ENCODE measurements at regions not wholly inside any gene's neighbourhood (a gene's known extent, or its start where the extent isn't known, plus 50 kb on each side); places are given as distances from the start of the nearest gene placed in this dataset.

DNA sequence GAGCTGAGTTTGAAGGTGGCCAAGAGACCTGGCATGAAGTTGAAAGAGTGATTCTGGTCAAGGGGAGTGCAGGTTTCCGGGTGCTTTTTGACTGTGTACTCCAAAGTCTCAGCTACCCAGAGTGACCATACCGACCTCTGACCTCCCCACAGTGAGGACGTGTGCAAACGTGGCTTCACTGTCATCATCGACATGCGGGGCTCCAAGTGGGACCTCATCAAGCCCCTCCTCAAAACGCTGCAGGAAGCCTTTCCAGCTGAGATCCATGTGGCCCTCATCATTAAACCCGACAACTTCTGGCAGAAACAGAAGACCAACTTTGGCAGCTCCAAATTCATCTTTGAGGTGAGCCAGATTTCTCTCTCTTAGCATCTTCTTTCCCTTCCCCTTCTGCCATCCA, 272.4 kb upstream of the ROPN1 start:
- Histone ChIP-seq H3K9me2 (replicated peaks; ENCODE audit: low read depth, low read length) (no peaks in the 10 kb centered on the region), H3K36me3 (ENCODE audit: insufficient read depth, low read length) (no peaks in the 10 kb centered on the region), H3K4me2 (ENCODE audit: low read depth, low read length, poor library complexity, severe bottlenecking) (no peak overlapping the region), H3K4me1 (ENCODE audit: insufficient read depth, low read length, poor library complexity, severe bottlenecking) (peaks cover 30% of the 10 kb centered on the region), H3K9me3 (ENCODE audit: insufficient read depth, low read depth, low read length) (no peaks in the 10 kb centered on the region), H3K79me2 (ENCODE audit: insufficient read depth, low read length) (no peaks in the 10 kb centered on the region), H3K9ac (ENCODE audit: low read depth, low read length, poor library complexity, severe bottlenecking) (no peak overlapping the region), H3K4me3 (ENCODE audit: low read length, poor library complexity, severe bottlenecking) (no peak overlapping the region), H3K27me3 (ENCODE audit: insufficient read depth, low read length, poor library complexity, severe bottlenecking) (no peaks in the 10 kb centered on the region), H4K20me1 (ENCODE audit: insufficient read depth, low read length, poor library complexity, severe bottlenecking) (no peaks in the 10 kb centered on the region), H3F3A (ENCODE audit: low read depth) (no peaks in the 10 kb centered on the region), H2AFZ (ENCODE audit: low read length) (no peak overlapping the region)
- TF ChIP-seq EZH2phosphoT487 (IDR thresholded peaks at IDR 0.05; ENCODE audit: borderline replicate concordance), result no peak
- no peak for TF ChIP-seq CTCF (conservative IDR thresholded peaks at IDR 0.05; ENCODE audit: low read length)

GRCh38 chr3:124266487-124266886, 274.6 kb upstream of the ROPN1 start:
- Histone ChIP-seq H3K9me3 (ENCODE audit: insufficient read depth, low read depth, low read length) (no peaks in the 10 kb centered on the region), H3K27me3 (ENCODE audit: insufficient read depth, low read length, poor library complexity, severe bottlenecking) (no peaks in the 10 kb centered on the region), H4K20me1 (ENCODE audit: insufficient read depth, low read length, poor library complexity, severe bottlenecking) (no peaks in the 10 kb centered on the region), H3K36me3 (ENCODE audit: insufficient read depth, low read length) (no peaks in the 10 kb centered on the region), H3K9ac (ENCODE audit: low read depth, low read length, poor library complexity, severe bottlenecking) (no peak overlapping the region), H3K9me2 (replicated peaks; ENCODE audit: low read depth, low read length) (no peaks in the 10 kb centered on the region), H3K4me3 (ENCODE audit: low read length, poor library complexity, severe bottlenecking) (no peak overlapping the region), H3K4me2 (ENCODE audit: low read depth, low read length, poor library complexity, severe bottlenecking) (no peak overlapping the region), H2AFZ (ENCODE audit: low read length) (no peak overlapping the region), H3K79me2 (ENCODE audit: insufficient read depth, low read length) (no peaks in the 10 kb centered on the region), H3F3A (ENCODE audit: low read depth) (no peaks in the 10 kb centered on the region), H3K4me1 (ENCODE audit: insufficient read depth, low read length, poor library complexity, severe bottlenecking) (peaks cover 13% of the 10 kb centered on the region)
- no peak for TF ChIP-seq CTCF (conservative IDR thresholded peaks at IDR 0.05; ENCODE audit: low read length)
- TF ChIP-seq EZH2phosphoT487 (IDR thresholded peaks at IDR 0.05; ENCODE audit: borderline replicate concordance), result no peak

GRCh38 chr3:124267406-124267805, 275.5 kb upstream of the ROPN1 start:
- H3F3A ChIP-seq (ENCODE audit: low read depth), result no peaks in the 10 kb centered on the region
- no peaks in the 10 kb centered on the region for H3K27me3 ChIP-seq (ENCODE audit: insufficient read depth, low read length, poor library complexity, severe bottlenecking)
- TF ChIP-seq CTCF (conservative IDR thresholded peaks at IDR 0.05; ENCODE audit: low read length), result no peak
- no peak for TF ChIP-seq EZH2phosphoT487 (IDR thresholded peaks at IDR 0.05; ENCODE audit: borderline replicate concordance)
- peaks cover 9% of the 10 kb centered on the region for H3K4me1 ChIP-seq (ENCODE audit: insufficient read depth, low read length, poor library complexity, severe bottlenecking)
- no peaks in the 10 kb centered on the region for H3K36me3 ChIP-seq (ENCODE audit: insufficient read depth, low read length)
- no peaks in the 10 kb centered on the region for H3K9me2 ChIP-seq (replicated peaks; ENCODE audit: low read depth, low read length)
- no peaks in the 10 kb centered on the region for H3K79me2 ChIP-seq (ENCODE audit: insufficient read depth, low read length)
- no peak overlapping the region for H3K9ac ChIP-seq (ENCODE audit: low read depth, low read length, poor library complexity, severe bottlenecking)
- no peak overlapping the region for H3K4me3 ChIP-seq (ENCODE audit: low read length, poor library complexity, severe bottlenecking)
- H3K4me2 ChIP-seq (ENCODE audit: low read depth, low read length, poor library complexity, severe bottlenecking), result no peak overlapping the region
- H2AFZ ChIP-seq (ENCODE audit: low read length), result no peak overlapping the region
- H4K20me1 ChIP-seq (ENCODE audit: insufficient read depth, low read length, poor library complexity, severe bottlenecking), result no peaks in the 10 kb centered on the region
- no peaks in the 10 kb centered on the region for H3K9me3 ChIP-seq (ENCODE audit: insufficient read depth, low read depth, low read length)

Data from Loucy (cell line).